ENCODE measurements at regions not wholly inside any gene's neighbourhood (a gene's known extent, or its start where the extent isn't known, plus 50 kb on each side); places are given as distances from the start of the nearest gene placed in this dataset.

DNA sequence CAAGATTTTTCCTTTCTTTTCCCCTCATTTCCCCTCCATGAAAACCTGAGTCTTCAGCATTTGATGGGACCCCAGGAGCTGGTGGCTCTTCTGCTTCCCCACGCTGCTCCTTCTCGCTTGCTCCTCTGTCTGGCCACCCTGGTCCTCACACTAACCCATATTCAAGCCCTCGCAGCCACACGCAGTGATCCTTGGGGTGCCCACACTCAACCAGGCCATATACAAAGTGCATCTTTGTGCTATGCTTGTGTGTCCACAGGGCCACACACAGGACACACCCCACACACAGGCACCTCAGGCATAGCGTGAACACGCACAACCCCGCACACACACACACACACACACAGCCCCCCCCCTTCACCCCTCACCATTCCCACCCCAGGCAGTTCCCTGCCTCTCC lies 132.1 kb downstream of the URI1 start (continued):
- TF ChIP-seq, protein P1, sequence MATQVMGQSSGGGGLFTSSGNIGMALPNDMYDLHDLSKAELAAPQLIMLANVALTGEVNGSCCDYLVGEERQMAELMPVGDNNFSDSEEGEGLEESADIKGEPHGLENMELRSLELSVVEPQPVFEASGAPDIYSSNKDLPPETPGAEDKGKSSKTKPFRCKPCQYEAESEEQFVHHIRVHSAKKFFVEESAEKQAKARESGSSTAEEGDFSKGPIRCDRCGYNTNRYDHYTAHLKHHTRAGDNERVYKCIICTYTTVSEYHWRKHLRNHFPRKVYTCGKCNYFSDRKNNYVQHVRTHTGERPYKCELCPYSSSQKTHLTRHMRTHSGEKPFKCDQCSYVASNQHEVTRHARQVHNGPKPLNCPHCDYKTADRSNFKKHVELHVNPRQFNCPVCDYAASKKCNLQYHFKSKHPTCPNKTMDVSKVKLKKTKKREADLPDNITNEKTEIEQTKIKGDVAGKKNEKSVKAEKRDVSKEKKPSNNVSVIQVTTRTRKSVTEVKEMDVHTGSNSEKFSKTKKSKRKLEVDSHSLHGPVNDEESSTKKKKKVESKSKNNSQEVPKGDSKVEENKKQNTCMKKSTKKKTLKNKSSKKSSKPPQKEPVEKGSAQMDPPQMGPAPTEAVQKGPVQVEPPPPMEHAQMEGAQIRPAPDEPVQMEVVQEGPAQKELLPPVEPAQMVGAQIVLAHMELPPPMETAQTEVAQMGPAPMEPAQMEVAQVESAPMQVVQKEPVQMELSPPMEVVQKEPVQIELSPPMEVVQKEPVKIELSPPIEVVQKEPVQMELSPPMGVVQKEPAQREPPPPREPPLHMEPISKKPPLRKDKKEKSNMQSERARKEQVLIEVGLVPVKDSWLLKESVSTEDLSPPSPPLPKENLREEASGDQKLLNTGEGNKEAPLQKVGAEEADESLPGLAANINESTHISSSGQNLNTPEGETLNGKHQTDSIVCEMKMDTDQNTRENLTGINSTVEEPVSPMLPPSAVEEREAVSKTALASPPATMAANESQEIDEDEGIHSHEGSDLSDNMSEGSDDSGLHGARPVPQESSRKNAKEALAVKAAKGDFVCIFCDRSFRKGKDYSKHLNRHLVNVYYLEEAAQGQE (IDR thresholded peaks at IDR 0.05): no peak
- TF ChIP-seq ZBTB33 (IDR thresholded peaks at IDR 0.05) (no peak), YY1 (IDR thresholded peaks at IDR 0.05) (no peak), NR2F2 (IDR thresholded peaks at IDR 0.05) (no peak), HNF4A (conservative IDR thresholded peaks at IDR 0.05) (no peak), RAD21 (IDR thresholded peaks at IDR 0.05) (no peak)

GRCh38 chr19:30074741-30075715 lies 133.0 kb downstream of the URI1 start:
- Histone ChIP-seq H3K4me3 (ENCODE audit: low read depth in 1 of 3, low read length in 3 of 3) (no peak overlapping the region), H3K4me1 (ENCODE audit: control insufficient read depth in 4 of 4, insufficient read depth in 4 of 4, low read length in 3 of 4) (no peaks in the 10 kb centered on the region), H3K9ac (ENCODE audit: low read depth in 1 of 2, low read length in 2 of 2) (no peak overlapping the region), H3K36me3 (ENCODE audit: control insufficient read depth in 4 of 4, insufficient read depth in 3 of 4, low read depth in 1 of 4, low read length in 3 of 4) (no peaks in the 10 kb centered on the region), H3K27me3 (ENCODE audit: control insufficient read depth in 4 of 4, insufficient read depth in 4 of 4, low read length in 3 of 4) (no peaks in the 10 kb centered on the region), H3K9me3 (ENCODE audit: control insufficient read depth in 4 of 4, low read length in 3 of 4) (no peaks in the 10 kb centered on the region), H3K27ac (ENCODE audit: low read depth in 1 of 2, low read length in 2 of 2) (no peak overlapping the region)
- no peak for DNase-seq (ENCODE audit: low spot score)
- WGBS: 91% methylated on average over 12 of the region's 12 CpGs
- no peak for TF ChIP-seq RXRA (IDR thresholded peaks at IDR 0.05)
- TF ChIP-seq HNF4G (IDR thresholded peaks at IDR 0.05): no peak
- no peak for TF ChIP-seq NR2F2 (IDR thresholded peaks at IDR 0.05)
- no peak for TF ChIP-seq ZBTB33 (IDR thresholded peaks at IDR 0.05)
- TF ChIP-seq YY1 (IDR thresholded peaks at IDR 0.05): no peak

GRCh38 chr19:30076101-30076551 lies 134.1 kb downstream of the URI1 start:
- Histone ChIP-seq H3K36me3 (ENCODE audit: control insufficient read depth in 4 of 4, insufficient read depth in 3 of 4, low read depth in 1 of 4, low read length in 3 of 4) (no peaks in the 10 kb centered on the region), H3K27ac (ENCODE audit: low read depth in 1 of 2, low read length in 2 of 2) (no peak overlapping the region), H3K9ac (ENCODE audit: low read depth in 1 of 2, low read length in 2 of 2) (no peak overlapping the region), H3K27me3 (ENCODE audit: control insufficient read depth in 4 of 4, insufficient read depth in 4 of 4, low read length in 3 of 4) (no peaks in the 10 kb centered on the region), H3K4me1 (ENCODE audit: control insufficient read depth in 4 of 4, insufficient read depth in 4 of 4, low read length in 3 of 4) (no peaks in the 10 kb centered on the region), H3K4me3 (ENCODE audit: low read depth in 1 of 3, low read length in 3 of 3) (no peak overlapping the region), H3K9me3 (ENCODE audit: control insufficient read depth in 4 of 4, low read length in 3 of 4) (no peaks in the 10 kb centered on the region)
- DNase-seq (ENCODE audit: low spot score): no peak
- WGBS: 63% methylated on average over 11 of the region's 11 CpGs
- TF ChIP-seq, protein P2, sequence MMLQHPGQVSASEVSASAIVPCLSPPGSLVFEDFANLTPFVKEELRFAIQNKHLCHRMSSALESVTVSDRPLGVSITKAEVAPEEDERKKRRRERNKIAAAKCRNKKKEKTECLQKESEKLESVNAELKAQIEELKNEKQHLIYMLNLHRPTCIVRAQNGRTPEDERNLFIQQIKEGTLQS (IDR thresholded peaks at IDR 0.05): no peak
- TF ChIP-seq TAF1 (conservative IDR thresholded peaks at IDR 0.05): no peak
- no peak for TF ChIP-seq SP1 (IDR thresholded peaks at IDR 0.05)
- no peak for TF ChIP-seq FOXA1 (IDR thresholded peaks at IDR 0.05)
- TF ChIP-seq RXRA (IDR thresholded peaks at IDR 0.05): no peak
- no peak for TF ChIP-seq FOXA2 (IDR thresholded peaks at IDR 0.05)
- TF ChIP-seq HNF4A (conservative IDR thresholded peaks at IDR 0.05): no peak
- TF ChIP-seq EGR1 (IDR thresholded peaks at IDR 0.05; ENCODE audit: low read depth in 2 of 2): no peak
- TF ChIP-seq ZBTB33 (IDR thresholded peaks at IDR 0.05): no peak
- TF ChIP-seq RAD21 (IDR thresholded peaks at IDR 0.05): no peak
- TF ChIP-seq, protein P1 (IDR thresholded peaks at IDR 0.05): no peak

Data from liver (tissue), 7 donors.